HUES6 (cell line): ENCODE measurements at regions not wholly inside any gene's neighbourhood (a gene's known extent, or its start where the extent isn't known, plus 50 kb on each side); places are given as distances from the start of the nearest gene placed in this dataset.
"Not testable (repeated sequence)": the region's sequence is repeated elsewhere in the genome, so short reads cannot be mapped to it uniquely, and the experiment has no call there.

Experiments used
- H3K27ac ChIP-seq: 2 replicates; pipeline ENCODE4 v1.7.0; 2013; ENCODE audit warnings: low read depth, mild to moderate bottlenecking, low read length, inconsistent platforms
- H3K27me3 ChIP-seq: 2 replicates; pipeline ENCODE4 v1.6.1; 2013; ENCODE audit warnings: low read length; ENCODE audit not compliant: control insufficient read depth, insufficient read depth
- H3K36me3 ChIP-seq: 2 replicates; pipeline ENCODE4 v1.6.1; 2013; ENCODE audit warnings: low read length; ENCODE audit not compliant: control insufficient read depth, insufficient read depth
- H3K4me1 ChIP-seq: 2 replicates; pipeline ENCODE4 v1.6.1; 2013; ENCODE audit warnings: low read length; ENCODE audit not compliant: control insufficient read depth, insufficient read depth
- H3K4me3 ChIP-seq: 2 replicates; pipeline ENCODE4 v1.5.1; 2013; ENCODE audit warnings: low read depth, low read length
- H3K9ac ChIP-seq: one replicate; pipeline ENCODE4 v1.6.1; 2013; ENCODE audit warnings: mild to moderate bottlenecking, low read length
- H3K9me3 ChIP-seq: 2 replicates; pipeline ENCODE4 v1.6.1; 2013; ENCODE audit warnings: low read depth, low read length; ENCODE audit not compliant: control insufficient read depth, insufficient read depth

DNA sequence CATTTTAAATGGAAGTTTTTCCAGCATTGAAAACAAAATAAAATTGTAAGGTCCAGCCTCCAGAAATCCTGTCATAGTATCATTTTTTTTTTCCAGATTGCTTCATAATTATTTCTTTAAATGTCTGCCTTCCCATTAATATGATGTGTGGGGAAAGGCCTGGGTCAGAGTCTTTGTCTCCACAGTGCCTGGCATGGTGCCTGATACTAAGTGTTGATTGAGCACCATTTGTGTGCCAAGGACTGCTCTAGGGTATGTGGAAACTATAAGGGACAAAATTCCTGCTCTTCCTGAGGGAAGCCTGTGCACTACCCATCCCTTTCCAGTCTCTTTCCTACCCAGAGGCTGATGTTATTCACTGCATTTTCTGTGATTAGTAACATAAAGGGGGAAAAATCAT is 53.1 kb upstream of the BEND4 start:
- Histone ChIP-seq H3K9me3 (no peaks in the 10 kb centered on the region), H3K36me3 (no peaks in the 10 kb centered on the region), H3K9ac (no peak overlapping the region), H3K4me1 (no peaks in the 10 kb centered on the region), H3K4me3 (no peak overlapping the region), H3K27ac (no peak overlapping the region), H3K27me3 (no peaks in the 10 kb centered on the region)

DNA sequence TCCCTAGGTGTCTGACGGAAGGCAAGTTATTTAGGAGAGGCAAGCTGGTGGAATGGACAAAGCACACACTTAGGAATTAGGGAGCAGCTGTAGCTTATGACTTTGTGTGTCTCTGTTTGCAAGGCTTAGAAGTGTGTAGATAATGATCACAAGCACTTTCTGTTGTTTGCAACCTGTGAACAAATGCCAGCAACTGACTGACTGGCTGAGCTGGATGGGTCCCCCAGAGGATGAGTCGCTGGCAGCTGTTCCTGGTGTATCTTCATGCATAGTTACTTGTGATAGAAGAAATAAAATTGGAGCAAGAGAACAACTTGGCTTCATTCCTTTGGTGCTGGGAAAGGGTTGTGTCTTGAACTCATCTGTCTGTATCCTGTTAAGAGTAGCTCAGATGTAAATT is 64.2 kb upstream of the BEND4 start:
- Histone ChIP-seq H3K27me3 (no peaks in the 10 kb centered on the region), H3K4me1 (no peaks in the 10 kb centered on the region), H3K9ac (no peak overlapping the region), H3K4me3 (no peak overlapping the region), H3K36me3 (no peaks in the 10 kb centered on the region), H3K27ac (no peak overlapping the region), H3K9me3 (no peaks in the 10 kb centered on the region)

DNA sequence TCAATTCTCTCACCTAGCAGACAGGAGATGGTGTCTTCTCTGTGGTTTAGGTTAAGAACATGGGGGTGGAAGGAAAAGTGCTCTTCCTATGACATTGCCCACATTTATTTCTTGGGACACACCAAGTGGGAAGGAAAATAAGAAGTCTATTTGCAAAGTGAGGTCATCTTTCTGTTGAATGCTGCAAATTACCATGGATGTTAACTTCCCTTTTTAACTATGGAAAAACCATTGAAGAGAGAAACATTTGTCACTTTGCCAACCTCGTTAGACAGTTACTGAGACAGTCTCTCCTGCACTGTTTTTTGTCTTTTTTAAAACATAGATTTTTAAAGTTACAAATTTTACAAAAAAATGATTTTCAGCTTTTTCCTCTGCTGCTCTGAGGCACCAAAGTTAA is 72.8 kb upstream of the BEND4 start:
- no peaks in the 10 kb centered on the region for H3K4me1 ChIP-seq
- no peaks in the 10 kb centered on the region for H3K27me3 ChIP-seq
- H3K9ac ChIP-seq = no peak overlapping the region
- no peaks in the 10 kb centered on the region for H3K9me3 ChIP-seq
- no peak overlapping the region for H3K27ac ChIP-seq
- no peaks in the 10 kb centered on the region for H3K36me3 ChIP-seq
- H3K4me3 ChIP-seq = no peak overlapping the region

DNA sequence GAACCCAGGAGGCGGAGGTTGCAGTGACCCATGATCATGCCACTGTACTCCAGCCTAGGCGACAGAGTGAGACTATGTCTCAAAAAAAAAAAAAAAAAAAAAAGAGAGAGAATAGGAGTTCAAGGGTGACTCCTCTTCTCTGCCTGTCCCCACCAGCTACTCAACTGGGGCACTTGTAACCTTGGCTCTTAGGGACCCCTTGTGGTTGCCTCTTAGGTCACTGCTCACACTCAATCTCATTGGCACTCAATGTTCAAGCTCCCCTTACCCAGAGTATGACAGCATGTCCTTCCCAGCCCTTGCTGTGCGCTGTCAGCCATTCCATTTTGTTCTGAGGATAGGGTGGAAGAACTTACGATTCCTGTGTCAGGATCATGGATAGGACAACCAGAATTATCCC is 82.4 kb upstream of the BEND4 start:
- Histone ChIP-seq H3K4me1 (no peaks in the 10 kb centered on the region), H3K36me3 (no peaks in the 10 kb centered on the region), H3K27me3 (no peaks in the 10 kb centered on the region), H3K4me3 (no peak overlapping the region), H3K9ac (no peak overlapping the region), H3K9me3 (no peaks in the 10 kb centered on the region), H3K27ac (no peak overlapping the region)

DNA sequence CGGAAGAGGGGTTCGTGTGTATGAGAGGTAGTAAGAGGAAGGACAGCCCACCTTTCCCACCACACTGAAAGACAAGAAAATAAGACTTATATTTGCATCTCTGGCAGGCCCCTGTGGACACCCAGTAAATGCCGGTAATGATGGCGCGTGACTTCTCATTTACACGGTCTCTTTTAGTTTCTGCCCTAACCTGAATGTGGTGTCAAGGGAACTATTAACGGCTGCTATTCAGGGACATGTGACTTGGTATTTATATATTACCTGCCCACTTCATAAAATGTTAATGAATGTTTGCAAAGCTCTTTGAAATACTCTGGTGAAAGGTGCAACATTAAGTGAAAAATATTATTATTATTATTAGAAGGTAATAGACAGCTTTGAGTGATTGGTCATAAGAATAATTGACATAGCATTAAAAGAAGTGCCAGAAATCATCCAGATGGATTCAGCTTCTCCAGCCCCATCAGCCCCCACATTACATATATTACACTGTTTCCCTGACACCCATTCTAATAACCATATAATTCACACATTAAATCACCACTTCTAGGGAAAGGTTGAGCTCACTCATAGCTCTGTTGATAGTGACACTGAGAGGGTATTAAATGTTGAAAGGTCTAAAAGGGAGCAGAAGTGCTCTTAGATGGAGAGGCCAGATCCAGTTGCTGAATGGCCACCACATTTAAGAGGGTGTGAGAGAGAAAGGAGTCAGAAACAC is 83.0 kb upstream of the BEND4 start:
- Histone ChIP-seq H3K9ac (no peak overlapping the region), H3K4me3 (no peak overlapping the region), H3K4me1 (no peaks in the 10 kb centered on the region), H3K36me3 (no peaks in the 10 kb centered on the region), H3K27me3 (no peaks in the 10 kb centered on the region), H3K9me3 (no peaks in the 10 kb centered on the region), H3K27ac (no peak overlapping the region)

DNA sequence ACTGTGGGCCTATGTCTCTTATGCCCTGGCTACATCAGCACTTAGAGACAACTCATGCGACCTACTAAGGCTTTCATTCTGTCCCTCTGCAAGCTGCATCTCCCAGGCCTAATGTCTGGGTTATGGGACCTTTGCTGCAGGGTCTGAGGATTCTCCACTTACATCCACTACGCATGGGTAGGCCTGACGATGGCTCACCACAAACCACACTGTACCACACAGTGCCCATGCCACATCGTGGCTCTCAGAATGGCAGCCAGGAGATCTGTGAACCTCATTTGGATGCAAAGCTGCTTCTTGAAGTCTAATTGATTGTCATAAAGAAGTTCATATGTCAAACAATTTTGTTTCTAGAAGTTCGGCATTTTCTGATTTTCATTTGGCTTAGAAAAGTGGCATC is 84.6 kb upstream of the BEND4 start:
- Histone ChIP-seq H3K4me1 (no peaks in the 10 kb centered on the region), H3K4me3 (no peak overlapping the region), H3K9me3 (no peaks in the 10 kb centered on the region), H3K27me3 (no peaks in the 10 kb centered on the region), H3K9ac (no peak overlapping the region), H3K36me3 (no peaks in the 10 kb centered on the region), H3K27ac (no peak overlapping the region)

DNA sequence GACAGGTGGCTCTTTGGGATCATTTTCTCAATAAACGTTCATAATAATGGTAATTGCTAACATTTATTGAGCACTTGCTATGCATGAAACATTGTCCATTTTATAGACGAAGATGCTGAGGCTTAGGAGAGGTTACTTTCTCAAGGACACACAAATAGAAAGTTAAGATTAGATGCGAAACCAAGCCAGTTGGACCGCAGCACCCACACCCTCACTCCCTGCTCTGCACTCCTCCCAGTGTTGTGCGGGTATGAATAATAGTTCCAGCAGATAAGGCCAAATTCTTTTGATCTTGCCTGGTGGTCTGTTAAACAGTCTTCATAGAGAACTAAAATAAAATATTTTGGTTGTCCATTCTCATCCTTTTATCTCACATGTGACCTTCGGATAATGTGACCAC is 85.0 kb upstream of the BEND4 start:
- H3K4me3 ChIP-seq = no peak overlapping the region
- H3K4me1 ChIP-seq = no peaks in the 10 kb centered on the region
- no peak overlapping the region for H3K9ac ChIP-seq
- no peaks in the 10 kb centered on the region for H3K27me3 ChIP-seq
- no peaks in the 10 kb centered on the region for H3K36me3 ChIP-seq
- H3K9me3 ChIP-seq = no peaks in the 10 kb centered on the region
- H3K27ac ChIP-seq = no peak overlapping the region

DNA sequence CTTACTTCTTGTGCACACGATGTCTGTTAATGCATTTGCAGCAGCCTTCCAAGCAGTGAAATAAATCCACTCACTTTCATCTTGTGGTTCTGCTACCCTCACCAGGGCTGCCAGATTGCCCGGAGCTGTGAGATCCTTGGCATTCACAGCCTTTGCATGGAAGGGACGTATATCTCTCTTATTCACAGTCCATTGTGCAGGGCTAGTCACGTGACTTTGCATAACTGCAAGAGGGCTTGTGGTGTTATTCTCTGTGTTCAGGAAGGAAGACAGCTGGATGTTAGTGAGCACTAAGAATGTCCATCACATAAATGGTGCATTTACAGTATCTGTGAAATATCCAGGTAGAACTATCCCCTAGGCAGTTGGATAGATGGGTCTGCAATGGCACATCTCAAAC is 96.5 kb upstream of the BEND4 start:
- Histone ChIP-seq H3K27me3 (no peaks in the 10 kb centered on the region), H3K4me1 (no peaks in the 10 kb centered on the region), H3K36me3 (no peaks in the 10 kb centered on the region), H3K9me3 (no peaks in the 10 kb centered on the region), H3K4me3 (no peak overlapping the region), H3K9ac (no peak overlapping the region), H3K27ac (no peak overlapping the region)

DNA sequence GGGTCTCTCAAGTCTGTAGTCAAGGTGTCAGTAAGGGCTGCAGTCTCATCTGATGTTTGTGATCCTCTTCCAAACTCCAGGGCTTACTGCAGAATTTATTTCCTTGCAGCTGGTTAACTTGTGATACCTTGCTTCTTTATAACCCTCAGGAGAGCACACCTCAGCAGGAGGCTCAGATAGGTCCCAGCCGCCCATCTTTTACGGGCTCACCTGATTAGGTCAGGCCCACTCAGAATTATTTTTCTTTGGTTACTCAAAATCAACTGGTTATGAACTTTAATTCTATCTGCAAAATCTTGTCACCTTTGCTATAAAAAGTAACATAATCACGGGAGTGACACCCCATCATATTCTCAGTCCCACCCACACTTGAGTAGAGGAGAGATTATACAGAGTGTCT is 99.9 kb upstream of the BEND4 start:
- H3K27ac ChIP-seq = no peak overlapping the region
- no peaks in the 10 kb centered on the region for H3K9me3 ChIP-seq
- no peak overlapping the region for H3K4me3 ChIP-seq
- H3K4me1 ChIP-seq = no peaks in the 10 kb centered on the region
- no peaks in the 10 kb centered on the region for H3K27me3 ChIP-seq
- no peaks in the 10 kb centered on the region for H3K36me3 ChIP-seq
- H3K9ac ChIP-seq = no peak overlapping the region

DNA sequence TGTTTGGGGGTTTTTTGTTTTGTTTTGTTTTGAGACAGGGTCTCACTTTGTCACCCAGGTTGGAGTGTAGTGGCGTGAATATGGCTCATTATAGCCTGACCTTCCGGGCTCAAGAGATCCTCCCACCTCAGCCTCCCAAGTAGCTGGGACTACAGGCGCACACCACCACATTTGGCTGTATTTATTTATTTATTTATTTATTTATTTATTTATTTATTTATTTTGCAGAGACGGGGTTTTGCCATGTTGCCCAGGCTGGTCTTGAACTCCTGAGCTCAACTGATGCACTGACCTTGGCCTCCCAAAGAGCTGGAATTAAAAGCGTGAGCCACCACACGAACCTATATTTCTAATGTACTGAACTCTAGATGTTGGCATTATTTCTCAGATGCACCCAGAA is 105.2 kb upstream of the BEND4 start:
- not testable (repeated sequence) for H3K4me3 ChIP-seq, H3K9me3 ChIP-seq, H3K27me3 ChIP-seq, H3K27ac ChIP-seq, H3K4me1 ChIP-seq, H3K36me3 ChIP-seq, H3K9ac ChIP-seq

DNA sequence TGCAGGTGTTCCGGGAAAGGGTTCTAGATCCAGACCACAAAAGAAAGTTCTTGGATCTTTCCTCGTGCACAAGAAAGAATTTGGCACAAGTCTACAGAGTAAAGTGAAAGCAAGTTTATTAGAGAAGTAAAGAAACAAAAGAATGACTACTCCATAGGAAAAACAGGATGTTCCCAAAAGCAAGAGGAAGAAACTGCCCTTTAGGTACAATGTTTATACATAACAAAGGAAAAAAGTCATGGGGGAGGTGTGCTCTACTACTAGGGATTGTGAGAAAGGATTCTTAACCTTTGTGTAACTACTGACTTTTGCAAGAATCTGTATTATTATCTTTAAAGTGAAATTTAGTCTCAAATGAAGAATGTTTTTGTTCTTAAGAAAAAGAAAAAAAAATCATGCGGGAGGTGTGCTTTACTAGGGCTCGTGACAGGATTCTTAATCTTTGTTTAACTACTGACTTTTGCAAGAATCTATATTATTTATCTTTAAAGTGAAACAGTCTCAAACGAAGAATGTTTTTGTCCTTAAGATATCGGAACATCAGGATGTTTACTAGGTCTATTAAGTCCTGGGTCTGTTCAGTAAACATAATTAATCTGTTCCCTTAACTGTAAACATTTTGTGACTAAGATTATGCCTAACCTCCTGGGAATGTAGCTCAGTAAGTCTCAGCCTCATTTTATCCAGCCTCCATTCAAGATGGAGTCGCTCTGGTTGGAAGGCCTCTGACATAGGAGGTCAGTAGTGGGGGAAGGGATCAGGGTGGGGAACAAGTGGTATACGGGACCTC is 110.4 kb upstream of the BEND4 start:
- Histone ChIP-seq H3K4me3 (no peak overlapping the region), H3K9me3 (peaks cover 33% of the 10 kb centered on the region), H3K27ac (no peak overlapping the region), H3K27me3 (no peaks in the 10 kb centered on the region), H3K4me1 (no peaks in the 10 kb centered on the region; the same call in 1 of the 2 replicates), H3K9ac (no peak overlapping the region), H3K36me3 (no peaks in the 10 kb centered on the region)
